Activated CD4-positive, alpha-beta memory T cell treated with anti-CD3 and anti-CD28 coated beads for 36 hours (primary cell): ENCODE measurements at regions not wholly inside any gene's neighbourhood (a gene's known extent, or its start where the extent isn't known, plus 50 kb on each side); places are given as distances from the start of the nearest gene placed in this dataset.

Experiments used
- CTCF ChIA-PET: fragments of 350-600 bp; sonication (Branson Sonifier 250); formaldehyde crosslinking; loops from one replicate; lab custom pipeline; 2021; ENCODE audit warnings: antibody characterized with exemption, inconsistent platforms; lab: Charles Lee
- POLR2A ChIA-PET: fragments of 350-600 bp; sonication (Branson Sonifier 250); formaldehyde crosslinking; loops from one replicate; lab custom pipeline; 2021; ENCODE audit warnings: antibody characterized with exemption; lab: Charles Lee
- DNase-seq: peaks from one replicate; pipeline ENCODE4 v3.0.0-alpha.2; 2020
- H3K27ac Mint-ChIP-seq: one replicate; pipeline ENCODE4 v1.8.0; 2021; ENCODE audit warnings: mixed read lengths
- H3K27me3 Mint-ChIP-seq: one replicate; pipeline ENCODE4 v1.8.0; 2021; ENCODE audit warnings: mixed read lengths
- H3K36me3 Mint-ChIP-seq: one replicate; pipeline ENCODE4 v1.8.0; 2021; ENCODE audit warnings: mixed read lengths
- H3K4me1 Mint-ChIP-seq: one replicate; pipeline ENCODE4 v1.8.0; 2021; ENCODE audit warnings: low read depth, mixed read lengths
- H3K4me3 Mint-ChIP-seq: one replicate; pipeline ENCODE4 v1.8.0; 2021; ENCODE audit warnings: mild to moderate bottlenecking, mixed read lengths
- H3K9me3 Mint-ChIP-seq: one replicate; pipeline ENCODE4 v1.8.0; 2021; ENCODE audit warnings: mixed read lengths
- intact Hi-C: fragments of 100-400 bp; cut with micrococcal nuclease; formaldehyde crosslinking; loops from one replicate; pipeline ENCODE4 v1.15.1; 2023

DNA sequence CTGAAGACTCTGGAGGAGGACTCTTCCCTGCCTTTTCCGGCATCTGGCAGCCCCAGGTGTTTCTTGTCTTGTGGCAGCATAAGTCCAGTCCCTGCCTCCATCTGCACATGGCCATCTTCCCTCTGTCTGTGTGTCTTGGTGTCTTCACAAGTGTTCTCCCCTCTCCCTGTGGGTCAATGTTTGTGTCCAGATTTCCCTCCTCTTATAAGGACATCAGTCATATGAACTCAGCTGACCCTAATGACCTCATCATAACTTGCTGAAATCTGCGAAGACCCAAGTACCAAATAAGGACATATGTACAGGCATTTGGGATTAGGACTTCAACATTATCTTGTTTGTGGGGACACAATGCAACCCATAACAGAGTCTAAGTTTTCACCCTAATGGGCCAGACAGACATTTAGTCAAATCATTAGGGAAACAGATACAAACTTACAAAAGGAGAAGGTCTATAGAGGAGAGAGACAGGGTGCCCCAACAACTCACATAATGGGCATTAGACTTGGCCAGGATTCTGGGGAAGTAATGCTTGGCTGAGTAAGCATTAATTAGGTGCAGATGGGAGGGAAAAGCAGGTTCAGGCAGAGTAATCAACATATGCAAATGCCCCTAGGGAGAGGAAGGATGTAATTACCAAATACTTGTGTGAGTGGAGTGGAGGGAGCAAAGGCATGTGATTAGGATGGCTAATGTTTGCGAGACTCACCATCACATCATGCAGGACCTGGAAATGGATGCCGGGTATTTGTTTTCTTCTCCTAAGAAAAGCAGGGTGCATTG, 372.8 kb upstream of the TBL1XR1 start:
- intact Hi-C loops, result no loop called here
- Mint-ChIP-seq H3K4me1 (no peaks in the 10 kb centered on the region), H3K4me3 (no peak overlapping the region), H3K36me3 (no peaks in the 10 kb centered on the region), H3K9me3 (no peaks in the 10 kb centered on the region), H3K27ac (no peak overlapping the region), H3K27me3 (no peaks in the 10 kb centered on the region)
- POLR2A ChIA-PET, result no interaction called here
- no peak for DNase-seq
- CTCF ChIA-PET, result no interaction called here

DNA sequence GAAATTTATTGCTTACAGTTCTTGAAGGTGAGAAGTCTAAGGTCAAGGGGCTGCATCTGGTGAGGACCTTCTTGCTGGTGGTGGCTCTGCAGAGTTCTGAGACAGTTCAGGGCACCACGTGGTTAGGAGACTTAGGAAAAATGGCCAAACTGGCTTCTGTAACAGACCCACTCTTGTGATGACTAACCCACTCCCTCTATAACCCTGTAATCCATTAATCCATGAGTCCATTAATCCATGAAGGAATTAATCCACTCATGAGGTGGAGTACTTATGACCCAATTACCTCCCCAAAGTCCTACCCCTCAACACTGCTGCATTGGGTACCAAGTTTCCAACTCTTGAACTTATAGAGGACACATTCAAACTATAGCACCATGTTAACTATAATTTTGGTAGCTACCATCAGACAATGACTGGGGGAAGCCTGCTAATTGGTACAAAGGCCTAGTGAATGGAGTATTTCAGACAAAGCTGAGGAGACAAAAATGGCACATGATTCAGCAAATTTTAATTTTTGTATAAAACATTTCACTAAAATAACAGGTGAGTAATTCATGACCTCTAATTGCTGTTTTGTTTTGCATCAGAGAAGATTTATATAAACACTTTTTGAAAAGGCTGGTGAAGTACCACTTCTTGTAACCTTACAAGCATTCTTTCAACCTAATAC, 374.1 kb upstream of the TBL1XR1 start:
- H3K27ac Mint-ChIP-seq, result no peak overlapping the region
- intact Hi-C loops, result no loop called here
- H3K4me3 Mint-ChIP-seq, result no peak overlapping the region
- POLR2A ChIA-PET, result no interaction called here
- H3K36me3 Mint-ChIP-seq, result no peaks in the 10 kb centered on the region
- CTCF ChIA-PET, result no interaction called here
- no peaks in the 10 kb centered on the region for H3K27me3 Mint-ChIP-seq
- no peaks in the 10 kb centered on the region for H3K9me3 Mint-ChIP-seq
- no peak for DNase-seq
- no peaks in the 10 kb centered on the region for H3K4me1 Mint-ChIP-seq

DNA sequence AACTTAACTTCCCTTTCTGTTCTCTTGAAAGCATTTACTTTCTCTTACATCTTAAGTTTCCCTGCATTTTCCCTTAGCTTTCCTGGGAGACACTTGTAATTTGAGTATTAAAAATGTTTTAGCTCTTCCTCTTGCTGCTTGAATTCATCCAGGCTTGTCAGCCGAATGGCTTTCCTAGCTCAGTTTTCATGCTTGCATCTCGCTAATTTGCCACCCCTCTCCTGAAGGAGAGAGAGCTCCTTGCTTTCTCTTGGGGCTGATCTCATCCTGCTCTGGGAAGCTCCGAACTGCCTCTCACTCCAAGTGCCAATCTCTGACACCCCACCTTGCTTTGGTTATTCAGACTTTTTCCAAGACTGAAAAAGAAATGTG, 374.6 kb upstream of the TBL1XR1 start:
- intact Hi-C loops, result no loop called here
- no peak for DNase-seq
- Mint-ChIP-seq H3K4me3 (no peak overlapping the region), H3K4me1 (no peaks in the 10 kb centered on the region), H3K27ac (no peak overlapping the region), H3K36me3 (no peaks in the 10 kb centered on the region), H3K27me3 (no peaks in the 10 kb centered on the region), H3K9me3 (no peaks in the 10 kb centered on the region)
- ChIA-PET CTCF (no interaction called here), POLR2A (no interaction called here)

DNA sequence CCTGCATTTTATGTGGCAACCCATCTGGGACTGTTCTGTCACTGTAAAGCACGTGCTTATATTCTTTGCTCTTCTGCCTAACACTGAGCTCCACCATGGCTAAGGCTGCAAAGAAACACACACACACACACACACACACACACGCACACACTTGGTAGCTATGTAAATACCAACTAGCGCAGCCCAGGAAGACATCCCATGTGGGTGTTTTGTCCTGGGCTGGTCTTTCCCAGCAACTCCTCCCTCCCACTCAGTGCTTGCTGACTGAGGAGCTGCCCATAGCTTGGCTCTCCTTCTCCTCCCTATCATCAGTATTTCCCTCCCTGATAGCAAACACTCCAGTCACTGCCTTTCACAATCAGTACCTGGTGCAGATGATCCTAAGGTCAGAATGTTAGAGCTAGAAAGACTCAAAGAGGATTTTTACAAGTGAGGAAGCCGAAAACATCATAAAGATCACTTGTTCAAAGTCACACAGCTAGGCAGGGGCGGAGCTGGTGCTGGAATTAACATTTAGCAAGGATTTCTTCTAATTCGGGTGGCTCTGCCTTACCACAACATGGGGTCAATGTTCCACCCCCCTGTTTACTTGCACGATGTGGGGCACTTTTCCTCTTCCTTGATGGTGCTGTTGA, 377.1 kb upstream of the TBL1XR1 start:
- intact Hi-C loops, result no loop called here
- ChIA-PET POLR2A (no interaction called here), CTCF (no interaction called here)
- Mint-ChIP-seq H3K9me3 (no peaks in the 10 kb centered on the region), H3K36me3 (no peaks in the 10 kb centered on the region), H3K27me3 (no peaks in the 10 kb centered on the region), H3K27ac (no peak overlapping the region), H3K4me3 (no peak overlapping the region), H3K4me1 (no peaks in the 10 kb centered on the region)
- DNase-seq, result no peak

DNA sequence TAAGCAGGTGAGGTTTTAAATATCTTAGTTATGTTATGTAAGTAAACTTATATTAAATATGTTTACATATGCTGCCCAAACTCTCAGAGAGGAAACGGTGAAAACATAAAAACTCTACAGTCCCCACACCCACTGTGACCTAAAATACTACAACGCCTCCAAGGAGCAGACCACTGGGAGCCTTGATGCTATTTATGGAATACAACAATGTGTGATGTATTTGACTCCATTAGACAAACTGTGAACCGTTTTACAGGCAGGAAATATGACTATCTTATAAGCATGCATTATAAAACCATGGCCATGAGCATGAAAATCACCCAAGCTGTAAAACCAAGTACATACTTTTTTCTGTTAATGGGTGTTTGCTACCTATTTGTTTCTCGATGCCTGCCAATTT, 379.5 kb upstream of the TBL1XR1 start:
- H3K9me3 Mint-ChIP-seq, result no peaks in the 10 kb centered on the region
- no peaks in the 10 kb centered on the region for H3K36me3 Mint-ChIP-seq
- ChIA-PET POLR2A (no interaction called here), CTCF (no interaction called here)
- no peaks in the 10 kb centered on the region for H3K4me1 Mint-ChIP-seq
- no peak for DNase-seq
- intact Hi-C loops, result no loop called here
- no peaks in the 10 kb centered on the region for H3K27me3 Mint-ChIP-seq
- no peak overlapping the region for H3K4me3 Mint-ChIP-seq
- no peak overlapping the region for H3K27ac Mint-ChIP-seq

DNA sequence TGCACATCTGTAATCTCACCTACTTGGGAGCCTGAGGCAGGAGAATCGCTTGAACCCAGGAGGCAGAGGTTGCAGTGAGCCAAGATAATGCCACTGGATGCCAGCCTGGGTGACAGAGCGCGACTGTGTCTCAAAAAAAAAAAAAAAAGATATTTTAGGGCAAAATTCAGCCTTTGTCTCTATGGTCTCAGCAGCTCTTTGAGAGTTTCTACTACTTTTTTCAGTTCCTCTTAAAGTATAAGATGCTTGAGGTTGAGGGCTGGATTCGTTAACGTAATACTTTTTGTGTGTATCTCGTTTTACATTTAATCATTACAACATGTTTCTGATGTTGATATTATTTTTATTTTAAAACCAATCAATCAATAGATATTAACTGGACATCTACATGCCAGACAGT, 381.2 kb upstream of the TBL1XR1 start:
- Mint-ChIP-seq H3K4me1 (no peaks in the 10 kb centered on the region), H3K4me3 (no peak overlapping the region), H3K36me3 (peaks cover 3% of the 10 kb centered on the region), H3K27me3 (no peaks in the 10 kb centered on the region), H3K9me3 (peaks cover 4% of the 10 kb centered on the region), H3K27ac (no peak overlapping the region)
- POLR2A ChIA-PET, result no interaction called here
- CTCF ChIA-PET, result no interaction called here
- no peak for DNase-seq
- intact Hi-C loops, result no loop called here

DNA sequence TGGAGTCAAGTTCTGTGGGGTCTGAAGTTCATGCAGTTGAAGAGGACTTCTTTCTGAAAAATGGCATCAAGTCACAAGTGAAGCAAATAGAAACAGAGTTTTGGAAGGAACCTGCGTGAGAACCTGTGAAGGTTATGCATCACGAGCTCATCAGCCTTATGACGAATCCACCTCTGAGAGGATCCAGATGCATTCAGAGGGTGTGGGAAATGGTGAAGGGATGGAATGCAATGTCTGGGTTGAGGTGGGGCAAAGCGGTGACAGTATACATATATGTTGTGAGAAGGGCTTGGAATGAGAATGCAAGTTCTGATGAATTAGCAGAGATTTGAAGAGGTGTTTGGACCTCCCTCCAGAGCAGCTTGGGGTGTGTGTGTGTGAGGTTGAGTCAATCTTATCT, 382.1 kb upstream of the TBL1XR1 start:
- peaks cover 3% of the 10 kb centered on the region for H3K36me3 Mint-ChIP-seq
- H3K27me3 Mint-ChIP-seq, result no peaks in the 10 kb centered on the region
- H3K27ac Mint-ChIP-seq, result no peak overlapping the region
- POLR2A ChIA-PET, result no interaction called here
- CTCF ChIA-PET, result no interaction called here
- intact Hi-C loops, result no loop called here
- DNase-seq, result no peak
- H3K4me1 Mint-ChIP-seq, result no peaks in the 10 kb centered on the region
- H3K9me3 Mint-ChIP-seq, result peaks cover 4% of the 10 kb centered on the region
- H3K4me3 Mint-ChIP-seq, result no peak overlapping the region

DNA sequence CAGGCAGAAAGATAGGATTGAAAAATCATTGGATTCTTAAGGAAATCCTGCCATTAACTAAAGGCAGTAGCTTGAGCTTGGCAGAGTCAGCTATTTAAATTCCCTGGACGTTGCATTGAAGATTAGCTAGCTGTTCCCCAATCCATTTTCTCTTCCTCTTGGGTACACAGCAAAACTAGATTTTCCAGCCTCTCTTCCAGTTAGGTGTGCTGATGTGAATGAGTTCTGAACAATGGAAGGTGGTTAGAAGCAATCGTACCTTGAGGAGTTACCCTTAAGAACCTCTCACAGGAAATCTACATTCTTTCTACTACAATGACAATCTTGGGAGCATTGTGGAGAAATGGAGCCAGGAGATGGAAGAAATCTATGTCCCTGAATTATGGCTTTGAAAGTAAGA, 383.2 kb upstream of the TBL1XR1 start:
- Mint-ChIP-seq H3K4me1 (no peaks in the 10 kb centered on the region), H3K4me3 (no peak overlapping the region), H3K27ac (no peak overlapping the region), H3K9me3 (peaks cover 4% of the 10 kb centered on the region), H3K27me3 (no peaks in the 10 kb centered on the region), H3K36me3 (peaks cover 3% of the 10 kb centered on the region)
- POLR2A ChIA-PET, result no interaction called here
- CTCF ChIA-PET, result no interaction called here
- intact Hi-C loops, result no loop called here
- no peak for DNase-seq

DNA sequence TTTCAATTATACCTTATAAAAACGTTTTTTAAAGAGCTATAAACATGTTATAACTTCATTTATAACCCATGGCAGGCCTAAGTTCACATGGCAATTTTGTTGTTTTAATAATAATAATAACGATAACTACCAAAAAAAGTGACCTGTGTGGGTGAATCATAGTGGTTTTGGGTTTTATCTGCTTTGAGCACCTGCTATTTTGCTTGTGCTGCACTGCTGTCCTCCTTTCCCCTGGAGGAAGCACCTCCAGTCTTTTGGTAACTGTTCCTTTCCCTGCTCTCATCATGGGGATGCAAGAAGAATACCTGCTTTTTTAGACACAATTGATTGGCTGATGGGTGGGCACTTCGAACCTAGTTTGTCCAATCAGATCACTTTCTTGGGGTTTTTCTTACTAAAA, 388.0 kb upstream of the TBL1XR1 start:
- ChIA-PET CTCF (no interaction called here), POLR2A (no interaction called here)
- no peak overlapping the region for H3K27ac Mint-ChIP-seq
- H3K4me1 Mint-ChIP-seq, result peaks cover 7% of the 10 kb centered on the region
- no peak for DNase-seq
- no peaks in the 10 kb centered on the region for H3K27me3 Mint-ChIP-seq
- peaks cover 3% of the 10 kb centered on the region for H3K36me3 Mint-ChIP-seq
- intact Hi-C loops, result no loop called here
- peaks cover 13% of the 10 kb centered on the region for H3K9me3 Mint-ChIP-seq
- no peak overlapping the region for H3K4me3 Mint-ChIP-seq

DNA sequence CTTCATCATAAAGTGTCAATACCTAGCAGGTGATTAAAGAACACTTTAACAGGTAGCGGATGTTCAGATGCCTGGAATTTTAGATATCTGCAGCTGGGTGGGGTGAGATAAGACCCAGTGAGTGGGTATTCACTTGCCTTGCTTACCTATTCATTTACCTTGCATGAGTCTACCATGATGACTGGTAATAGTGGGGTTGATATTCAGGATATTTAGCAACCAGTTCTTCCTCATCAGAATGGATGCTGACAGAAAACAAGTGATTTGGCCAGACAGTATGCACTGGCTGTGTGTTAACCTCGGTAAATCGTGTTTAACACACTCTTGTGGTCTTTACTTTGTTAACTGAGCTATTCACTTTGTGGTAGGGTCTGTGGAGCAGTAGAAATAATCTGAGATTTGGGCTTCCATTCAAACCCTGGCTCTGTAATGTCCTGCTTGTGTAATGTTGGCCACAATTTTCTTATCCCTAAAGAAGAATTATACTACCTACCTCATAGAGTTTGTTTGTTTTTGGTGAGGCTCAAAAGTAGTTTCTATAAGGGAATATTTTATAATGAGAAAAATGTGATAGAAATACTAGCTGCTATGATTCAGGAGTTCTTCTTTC, 391.9 kb upstream of the TBL1XR1 start:
- no peak overlapping the region for H3K4me3 Mint-ChIP-seq
- intact Hi-C loops, result no loop called here
- H3K4me1 Mint-ChIP-seq, result peaks cover 34% of the 10 kb centered on the region
- CTCF ChIA-PET, result interaction anchor here (1.0 kb wide), 1 partner anchor 160 kb away, joined by 3 read pairs; no protein-coding TSS in a partner anchor
- H3K36me3 Mint-ChIP-seq, result no peaks in the 10 kb centered on the region
- POLR2A ChIA-PET, result interaction anchor here (0.9 kb wide), 1 partner anchor 24 kb away, joined by 3 read pairs; no protein-coding TSS in a partner anchor
- H3K27ac Mint-ChIP-seq, result no peak overlapping the region
- H3K27me3 Mint-ChIP-seq, result no peaks in the 10 kb centered on the region
- DNase-seq, result no peak
- H3K9me3 Mint-ChIP-seq, result peaks cover 9% of the 10 kb centered on the region

DNA sequence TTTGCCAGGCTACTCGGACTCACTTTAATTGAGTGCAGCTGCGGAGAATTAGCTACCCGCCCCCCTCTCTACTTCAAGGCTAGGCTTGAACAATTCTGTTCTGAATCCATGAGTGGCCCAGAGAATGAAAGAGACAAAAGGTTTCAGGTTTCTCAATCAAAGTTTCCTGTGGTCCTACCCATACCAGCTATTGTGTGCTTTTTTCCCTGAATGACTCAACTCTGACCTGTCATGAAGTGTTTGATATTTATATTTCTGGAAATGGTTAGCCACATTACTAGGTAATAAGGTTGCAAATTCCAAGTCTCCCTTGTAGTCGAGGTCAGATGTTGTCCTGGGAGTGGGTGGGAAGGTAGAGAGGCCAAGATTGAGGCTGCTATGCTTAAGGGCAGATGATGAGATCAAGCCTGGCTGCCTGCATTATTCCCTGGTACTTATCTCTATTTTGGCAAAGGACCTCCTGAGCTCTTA, 392.7 kb upstream of the TBL1XR1 start:
- H3K27ac Mint-ChIP-seq, result no peak overlapping the region
- H3K36me3 Mint-ChIP-seq, result no peaks in the 10 kb centered on the region
- DNase-seq, result no peak
- peaks cover 9% of the 10 kb centered on the region for H3K9me3 Mint-ChIP-seq
- intact Hi-C loops, result loop anchor here (1.0 to 10.0 kb wide), 3 partner anchors 13 to 535 kb away; no protein-coding TSS in a partner anchor
- H3K27me3 Mint-ChIP-seq, result no peaks in the 10 kb centered on the region
- POLR2A ChIA-PET, result interaction anchor here (0.9 kb wide), 1 partner anchor 25 kb away, joined by 3 read pairs; no protein-coding TSS in a partner anchor
- CTCF ChIA-PET, result interaction anchor here (1.0 kb wide), 1 partner anchor 161 kb away, joined by 3 read pairs; no protein-coding TSS in a partner anchor
- H3K4me3 Mint-ChIP-seq, result no peak overlapping the region
- H3K4me1 Mint-ChIP-seq, result peaks cover 38% of the 10 kb centered on the region

DNA sequence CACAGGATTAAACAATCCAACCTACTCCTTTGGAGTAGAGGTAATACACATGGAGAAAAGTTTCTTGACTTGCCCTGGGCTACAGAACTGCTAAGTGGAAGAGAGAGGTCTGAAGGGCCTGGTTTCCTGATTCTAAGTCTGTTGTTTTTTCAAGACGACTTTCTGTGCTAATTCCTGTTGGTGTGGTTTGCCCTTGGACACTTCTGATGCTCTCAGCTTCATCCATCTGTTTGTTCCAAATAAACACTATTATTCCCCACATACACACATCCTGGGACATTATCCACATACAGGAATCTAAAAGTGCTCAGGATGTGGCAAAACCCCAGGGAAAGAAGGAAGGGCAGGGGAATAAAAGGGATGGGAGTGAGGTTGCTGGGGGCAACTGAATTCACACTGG, 393.5 kb upstream of the TBL1XR1 start:
- ChIA-PET CTCF (interaction anchor here (2.0 kb wide), 1 partner anchor 10 kb away, joined by 5 read pairs; no protein-coding TSS in a partner anchor), POLR2A (interaction anchor here (0.6 kb wide), 1 partner anchor 404 kb away, joined by 4 read pairs; no protein-coding TSS in a partner anchor)
- Mint-ChIP-seq H3K27ac (no peak overlapping the region), H3K36me3 (no peaks in the 10 kb centered on the region), H3K4me3 (no peak overlapping the region), H3K27me3 (no peaks in the 10 kb centered on the region), H3K4me1 (peaks cover 45% of the 10 kb centered on the region), H3K9me3 (peaks cover 9% of the 10 kb centered on the region)
- no peak for DNase-seq
- intact Hi-C loops, result loop anchor here (1.0 to 10.0 kb wide), 3 partner anchors 12 to 536 kb away; no protein-coding TSS in a partner anchor
